Panc1 (cell line): ENCODE measurements at regions not wholly inside any gene's neighbourhood (a gene's known extent, or its start where the extent isn't known, plus 50 kb on each side); places are given as distances from the start of the nearest gene placed in this dataset.

Experiments used
- ATAC-seq: fragments of 200-7000 bp; cut with Tn5 transposase; 2 replicates; pipeline ENCODE4 v1.9.1; 2020; ENCODE audit warnings: mild to moderate bottlenecking, moderate library complexity
- BruUV-seq: library from RNA; stranded (reverse); fragments of 400-500 nt; replicated peaks from 2 replicates; lab custom pipeline; 2021; lab: Mats Ljungman, UMichigan
- CTCF ChIA-PET: fragments of 300-600 bp; sonication (Branson Sonifier 250); formaldehyde crosslinking; loops from one replicate; lab custom pipeline; 2022; ENCODE audit warnings: antibody characterized with exemption; lab: Charles Lee
- POLR2A ChIA-PET: fragments of 300-600 bp; sonication (Branson Sonifier 250); formaldehyde crosslinking; loops from one replicate; lab custom pipeline; 2022; ENCODE audit warnings: antibody characterized with exemption; lab: Charles Lee
- DNase-seq: peaks from one replicate; pipeline ENCODE4 v3.0.0-alpha.2; 2010; ENCODE audit warnings: low read depth, low spot score
- H3K27ac ChIP-seq: 2 replicates; pipeline ENCODE4 v1.5.1; 2011; ENCODE audit warnings: mild to moderate bottlenecking, low read length, inconsistent platforms
- H3K27me3 ChIP-seq: fragments of 200-500 bp; sonication (Bioruptor generic); 2 replicates; pipeline ENCODE4 v1.6.0; 2014; ENCODE audit warnings: low read length, inconsistent platforms; ENCODE audit not compliant: control insufficient read depth, insufficient read depth
- H3K36me3 ChIP-seq: fragments of 200-500 bp; sonication (Bioruptor generic); 2 replicates; pipeline ENCODE4 v1.5.1; 2014; ENCODE audit warnings: inconsistent platforms, mild to moderate bottlenecking, low read length, moderate library complexity; ENCODE audit not compliant: control insufficient read depth, insufficient read depth
- H3K4me1 ChIP-seq: 2 replicates; pipeline ENCODE4 v1.5.1; 2011; ENCODE audit warnings: inconsistent platforms, mild to moderate bottlenecking, low read length, moderate library complexity; ENCODE audit not compliant: control insufficient read depth, insufficient read depth
- H3K4me3 ChIP-seq, 2 experiments: 2 replicates each; pipeline ENCODE4 v1.5.1; 2011 to 2012; ENCODE audit warnings: low read depth in 2 of 2, low read length in 2 of 2, mild to moderate bottlenecking in 2 of 2, inconsistent platforms in 1 of 2, moderate library complexity in 1 of 2
- H3K9me3 ChIP-seq: fragments of 200-500 bp; sonication (Bioruptor generic); 2 replicates; pipeline ENCODE4 v1.5.1; 2014; ENCODE audit warnings: low read depth, mild to moderate bottlenecking, inconsistent platforms, low read length, moderate library complexity; ENCODE audit not compliant: control insufficient read depth, insufficient read depth
- CTCF ChIP-seq: fragments of 450-650 bp; IDR thresholded peaks from 2 replicates; pipeline ENCODE4 v1.5.1; 2017; ENCODE audit warnings: mild to moderate bottlenecking
- POLR2AphosphoS5 ChIP-seq: IDR thresholded peaks from 2 replicates; pipeline ENCODE4 v1.6.1; 2012; ENCODE audit warnings: mild to moderate bottlenecking, low read depth, low read length, moderate library complexity
- REST ChIP-seq, 2 experiments: IDR thresholded peaks; 2 replicates each; pipeline ENCODE4 v1.6.1; 2011 to 2012; ENCODE audit warnings: low read depth in 2 of 2, control low read depth in 1 of 2, low read length in 1 of 2, mild to moderate bottlenecking in 1 of 2, moderate library complexity in 1 of 2; ENCODE audit not compliant: insufficient read depth in 1 of 2
- SIN3A ChIP-seq: IDR thresholded peaks from 2 replicates; pipeline ENCODE4 v1.6.1; 2012; ENCODE audit warnings: low read depth, mild to moderate bottlenecking, low read length, moderate library complexity, borderline replicate concordance; ENCODE audit not compliant: insufficient read depth
- TCF7L2 ChIP-seq: IDR thresholded peaks from 2 replicates; pipeline ENCODE4 v1.6.1; 2011; ENCODE audit warnings: mild to moderate bottlenecking, low read depth, low read length, inconsistent platforms
- in situ Hi-C: cut with HindIII; loops from 2 replicates; pipeline ENCODE4 v1.10.0; 2016; ENCODE audit warnings: low sequenced_read_pairs, low pct_unique_long_range_greater_than_20kb
- intact Hi-C: fragments of 100-400 bp; cut with micrococcal nuclease; formaldehyde crosslinking; loops from one replicate; pipeline ENCODE4 v1.10.0; 2022; ENCODE audit not compliant: unreplicated experiment

- in situ Hi-C loops, result no loop called here
- Histone ChIP-seq H3K36me3 (no peaks in the 10 kb centered on the region), H3K4me1 (no peaks in the 10 kb centered on the region), H3K9me3 (no peaks in the 10 kb centered on the region), H3K27me3 (no peaks in the 10 kb centered on the region), H3K4me3 (no peak overlapping the region), H3K27ac (no peak overlapping the region)
- BruUV-seq, result no TSS peak
- ChIA-PET CTCF (interaction anchor here (0.7 kb wide), 1 partner anchor 490 kb away, joined by 7 read pairs; no protein-coding TSS in a partner anchor), POLR2A (interaction anchor here (0.6 kb wide), 1 partner anchor 45 kb away, joined by 14 read pairs; no protein-coding TSS in a partner anchor)
- intact Hi-C loops, result no loop called here
- DNase-seq (no peak), ATAC-seq (peak; percentile 53; the same call in 1 of the 2 replicates)
- TF ChIP-seq CTCF, result peak; percentile 18; the same call in 1 of the 2 replicates
- TF ChIP-seq TCF7L2, result no peak
- no peak for TF ChIP-seq REST (IDR thresholded peaks at IDR 0.05; ENCODE audit: insufficient read depth in 1 of 2, low read depth in 2 of 2, low read length in 1 of 2)
- TF ChIP-seq SIN3A, result no peak
Measured at GRCh38 chr1:165988275-165988674, 160.9 kb downstream of the UCK2 start.

- CTCF ChIA-PET, result no interaction called here
- TF ChIP-seq TCF7L2 (no peak), POLR2AphosphoS5 (no peak), CTCF (no peak), REST (IDR thresholded peaks at IDR 0.05; ENCODE audit: insufficient read depth in 1 of 2, low read depth in 2 of 2, low read length in 1 of 2) (no peak), SIN3A (no peak)
- intact Hi-C loops, result no loop called here
- POLR2A ChIA-PET, result no interaction called here
- in situ Hi-C loops, result no loop called here
- H3K4me3 ChIP-seq, result no peak overlapping the region
- no peaks in the 10 kb centered on the region for H3K27me3 ChIP-seq
- DNase-seq (no peak), ATAC-seq (no peak)
- no peaks in the 10 kb centered on the region for H3K9me3 ChIP-seq
- no TSS peak for BruUV-seq
- H3K36me3 ChIP-seq, result no peaks in the 10 kb centered on the region
- no peak overlapping the region for H3K27ac ChIP-seq
- no peaks in the 10 kb centered on the region for H3K4me1 ChIP-seq
Measured at GRCh38 chr1:165988817-165989216, 161.4 kb downstream of the UCK2 start.
